ENCODE measurements at regions not wholly inside any gene's neighbourhood (a gene's known extent, or its start where the extent isn't known, plus 50 kb on each side); places are given as distances from the start of the nearest gene placed in this dataset.

- Mint-ChIP-seq H3K4me1 (peaks cover 8% of the 10 kb centered on the region; the same call in 2 of the 3 replicates), H3K27ac (no peak overlapping the region), H3K27me3 (ENCODE audit: insufficient read depth, low read depth, poor library complexity) (no peaks in the 10 kb centered on the region), H3K36me3 (ENCODE audit: low read depth) (peaks cover 8% of the 10 kb centered on the region; the same call in 2 of the 3 replicates), H3K4me3 (no peak overlapping the region), H3K9me3 (peaks cover 5% of the 10 kb centered on the region; the same call in 2 of the 3 replicates)
- no peak overlapping the region for H3K4me2 ChIP-seq
- H3K27me3 ChIP-seq (ENCODE audit: insufficient read depth), result no peaks in the 10 kb centered on the region
- H3K9me2 ChIP-seq (ENCODE audit: insufficient read depth), result no peaks in the 10 kb centered on the region
- no peak overlapping the region; the same call in 1 of the 2 replicates for H2AFZ ChIP-seq
- H3F3A ChIP-seq (replicated peaks; ENCODE audit: low read depth), result no peaks in the 10 kb centered on the region
- H4K20me1 ChIP-seq (replicated peaks; ENCODE audit: insufficient read depth), result no peaks in the 10 kb centered on the region
- no peak overlapping the region for H3K4me3 ChIP-seq
- DNase-seq (ENCODE audit: low spot score) (no peak), ATAC-seq (no peak)
- H3K27ac ChIP-seq (ENCODE audit: low read depth), result no peak overlapping the region
- H3K79me2 ChIP-seq (replicated peaks; ENCODE audit: insufficient read depth), result no peaks in the 10 kb centered on the region
- H3K4me1 ChIP-seq (ENCODE audit: insufficient read depth), result peaks cover 11% of the 10 kb centered on the region; the same call in 1 of the 2 replicates
- no peaks in the 10 kb centered on the region for H3K36me3 ChIP-seq (ENCODE audit: insufficient read depth)
- no peak for TF ChIP-seq EZH2phosphoT487 (IDR thresholded peaks at IDR 0.05; ENCODE audit: unreplicated experiment)
- no peak for TF ChIP-seq REST (IDR thresholded peaks at IDR 0.05; ENCODE audit: unreplicated experiment)
- TF ChIP-seq EZH2 (IDR thresholded peaks at IDR 0.05; ENCODE audit: low read depth, unreplicated experiment), result no peak
- TF ChIP-seq ETS1 (IDR thresholded peaks at IDR 0.05), result no peak
- TF ChIP-seq POLR2AphosphoS5 (IDR thresholded peaks at IDR 0.05; ENCODE audit: low read depth), result no peak
- no peak for TF ChIP-seq CREB1 (CRISPR knock-in tag; IDR thresholded peaks at IDR 0.05; ENCODE audit: low read depth)
- TF ChIP-seq ZNF462 (CRISPR knock-in tag; IDR thresholded peaks at IDR 0.05), result no peak
- TF ChIP-seq NANOG (IDR thresholded peaks at IDR 0.05; ENCODE audit: borderline replicate concordance), result no peak
- TF ChIP-seq ZNF331 (CRISPR knock-in tag; IDR thresholded peaks at IDR 0.05; ENCODE audit: low read depth), result no peak
- no peak for TF ChIP-seq ZNF114 (CRISPR knock-in tag; IDR thresholded peaks at IDR 0.05)
- no peak for TF ChIP-seq CTCF (conservative IDR thresholded peaks at IDR 0.05; ENCODE audit: low read depth in 2 of 2)
- no peak for TF ChIP-seq JUNB (IDR thresholded peaks at IDR 0.05; ENCODE audit: unreplicated experiment)
- no peak for TF ChIP-seq STAT1 (IDR thresholded peaks at IDR 0.05; ENCODE audit: unreplicated experiment)
Observed at GRCh38 chr16:9457215-9457614, 365.8 kb downstream of the HAPSTR1 start.
